K562 (cell line): ENCODE measurements at regions not wholly inside any gene's neighbourhood (a gene's known extent, or its start where the extent isn't known, plus 50 kb on each side); places are given as distances from the start of the nearest gene placed in this dataset.

ENCODE experiments used
- ATAC-seq: fragments of 200-7000 bp; cut with Tn5 transposase; 3 replicates; pipeline ENCODE4 v1.9.1; 2020; ENCODE audit warnings: moderate library complexity
- BruUV-seq: library from RNA; stranded (reverse); fragments of 400-500 nt; replicated peaks from 2 replicates; lab custom pipeline; 2021; lab: Mats Ljungman, UMichigan
- CTCF ChIA-PET: fragments of 300-600 bp; formaldehyde crosslinking; extraction: SDS; loops from one replicate; lab custom pipeline; 2021; ENCODE audit warnings: low intra/inter-chr PET ratio; lab: Yijun Ruan, JAX
- POLR2A ChIA-PET: fragments of 300-600, 350-650 bp; sonication (Branson Sonifier 250); formaldehyde crosslinking; extraction: SDS; loops from one replicate; lab custom pipeline; 2021; ENCODE audit warnings: antibody characterized with exemption, inconsistent platforms; lab: Yijun Ruan, JAX
- DNase-seq, 4 experiments: peaks; one replicate each; pipeline versions ENCODE4 v3.0.0 to v3.0.0-alpha.2; 2011 to 2018; ENCODE audit warnings: low spot score in 3 of 4, mixed read lengths in 3 of 4; ENCODE audit errors: extremely low read depth in 1 of 4
- FAIRE-seq: peaks from 2 replicates; lab custom pipeline; 2011; peaks lifted over from hg19 to GRCh38; lab: Jason Lieb, UNC
- H2AFZ ChIP-seq: 2 replicates; pipeline ENCODE4 v1.6.0; 2011; ENCODE audit warnings: low read depth, low read length, control low read depth, inconsistent platforms
- H3K27ac ChIP-seq: fragments of 200-600 bp; 3 replicates; pipeline ENCODE4 v1.8.0; 2011; ENCODE audit warnings: low read depth, mild to moderate bottlenecking, control low read depth, inconsistent platforms, low read length, moderate library complexity, mixed read lengths; ENCODE audit errors: extremely low read depth
- H3K27me3 ChIP-seq, 2 experiments: fragments of 300-600 bp in 1 of 2; 2 replicates in 1 of 2; 3 replicates in 1 of 2; pipeline versions ENCODE4 v1.6.0 to v1.8.0; 2011; ENCODE audit warnings: inconsistent platforms in 2 of 2, low read length in 2 of 2, mild to moderate bottlenecking in 1 of 2, mixed read lengths in 1 of 2, moderate library complexity in 1 of 2; ENCODE audit not compliant: control insufficient read depth in 2 of 2, insufficient read depth in 2 of 2
- H3K36me3 ChIP-seq: fragments of 300-600 bp; 3 replicates; pipeline ENCODE4 v1.8.0; 2011; ENCODE audit warnings: mild to moderate bottlenecking, low read length, inconsistent platforms; ENCODE audit not compliant: control insufficient read depth, insufficient read depth
- H3K4me1 ChIP-seq, 2 experiments: fragments of 200-600 bp in 1 of 2; replicated peaks in 1 of 2; 2 replicates in 1 of 2; 3 replicates in 1 of 2; pipeline versions ENCODE4 v1.5.1 to v1.8.0; 2011; ENCODE audit warnings: inconsistent platforms in 2 of 2, low read length in 2 of 2, mild to moderate bottlenecking in 1 of 2, mixed read lengths in 1 of 2, moderate library complexity in 1 of 2; ENCODE audit not compliant: control insufficient read depth in 2 of 2, insufficient read depth in 2 of 2
- H3K4me2 ChIP-seq: 2 replicates; pipeline ENCODE4 v1.6.1; 2011; ENCODE audit warnings: low read length, control low read depth, inconsistent platforms, mixed read lengths; ENCODE audit not compliant: insufficient read depth
- H3K4me3 ChIP-seq: fragments of 200-600 bp; sonication (generic), shearing (Covaris generic); 2 replicates; pipeline ENCODE4 v1.5.1; 2016; ENCODE audit warnings: control low read depth, inconsistent platforms
- H3K79me2 ChIP-seq: fragments of 200-600 bp; 3 replicates; pipeline ENCODE4 v1.8.0; 2011; ENCODE audit warnings: low read length, inconsistent platforms; ENCODE audit not compliant: control insufficient read depth, insufficient read depth
- H3K9ac ChIP-seq, 2 experiments: 2 replicates each; pipeline versions ENCODE4 v1.6.0 to v1.6.1; 2011; ENCODE audit warnings: low read depth in 2 of 2, low read length in 2 of 2, control low read depth in 1 of 2, inconsistent platforms in 1 of 2, mild to moderate bottlenecking in 1 of 2, mixed read lengths in 1 of 2; ENCODE audit not compliant: insufficient read depth in 1 of 2
- H3K9me1 ChIP-seq: one replicate; pipeline ENCODE4 v1.6.0; 2011; ENCODE audit warnings: inconsistent platforms, mild to moderate bottlenecking, low read length, moderate library complexity; ENCODE audit not compliant: control insufficient read depth, insufficient read depth
- H3K9me3 ChIP-seq: replicated peaks from 2 replicates; pipeline ENCODE4 v1.5.1; 2011; ENCODE audit warnings: low read depth, low read length, inconsistent platforms; ENCODE audit not compliant: control insufficient read depth, insufficient read depth
- H4K20me1 ChIP-seq: replicated peaks from 2 replicates; pipeline ENCODE4 v1.6.1; 2011; ENCODE audit warnings: low read length, inconsistent platforms, mixed read lengths; ENCODE audit not compliant: control insufficient read depth, insufficient read depth
- C11orf30 ChIP-seq: fragments of 450-650 bp; IDR thresholded peaks from 2 replicates; pipeline ENCODE4 v1.6.1; 2016; ENCODE audit warnings: low read depth, mild to moderate bottlenecking
- CC2D1A ChIP-seq: fragments of 450-650 bp; IDR thresholded peaks from 2 replicates; pipeline ENCODE4 v1.6.1; 2017; ENCODE audit warnings: mild to moderate bottlenecking
- GATA2 ChIP-seq: sonication (generic); formaldehyde crosslinking; IDR thresholded peaks from 2 replicates; pipeline ENCODE4 v1.4.0; 2020; ENCODE audit warnings: mild to moderate bottlenecking, missing genetic modification reagents
- HMG20A ChIP-seq: fragments of 450-650 bp; formaldehyde crosslinking; conservative IDR thresholded peaks from 2 replicates; pipeline ENCODE4 v1.4.0; 2020; ENCODE audit warnings: mild to moderate bottlenecking, mixed read lengths
- HNRNPLL ChIP-seq: fragments of 200-400 bp; formaldehyde crosslinking; IDR thresholded peaks from 2 replicates; pipeline ENCODE4 v1.6.1; 2017; ENCODE audit warnings: low read length, low read depth, mild to moderate bottlenecking; ENCODE audit not compliant: poor library complexity, severe bottlenecking
- MAFF ChIP-seq: IDR thresholded peaks from 2 replicates; pipeline ENCODE4 v1.6.1; 2012; ENCODE audit warnings: low read length, improper control_type of control experiment
- MAFG ChIP-seq: fragments of 450-650 bp; conservative IDR thresholded peaks from 2 replicates; pipeline ENCODE4 v1.6.1; 2016; ENCODE audit warnings: missing genetic modification characterization, missing compliant biosample characterization
- MAFK ChIP-seq: IDR thresholded peaks from 2 replicates; pipeline ENCODE4 v1.6.1; 2011; ENCODE audit warnings: low read length, improper control_type of control experiment
- MEIS2 ChIP-seq: fragments of 450-650 bp; IDR thresholded peaks from 2 replicates; pipeline ENCODE4 v1.6.1; 2014; ENCODE audit warnings: mild to moderate bottlenecking; ENCODE audit not compliant: partially characterized antibody
- NFIX ChIP-seq: fragments of 250-450 bp; sonication (Bioruptor Pico); IDR thresholded peaks from 2 replicates; pipeline ENCODE4 v1.4.0; 2020; ENCODE audit warnings: low read depth, mild to moderate bottlenecking, moderate library complexity
- PHB2 ChIP-seq: fragments of 450-650 bp; IDR thresholded peaks from 2 replicates; pipeline ENCODE4 v1.6.1; 2017; ENCODE audit warnings: low read depth
- RFX7 ChIP-seq: fragments of 250-450 bp; sonication (Bioruptor Pico); IDR thresholded peaks from 2 replicates; pipeline ENCODE4 v1.5.1; 2021; ENCODE audit warnings: mild to moderate bottlenecking
- TAL1 ChIP-seq: fragments of 450-650 bp; IDR thresholded peaks from 2 replicates; pipeline ENCODE4 v1.6.1; 2016; ENCODE audit warnings: mild to moderate bottlenecking
- TEAD2 ChIP-seq: fragments of 450-650 bp; IDR thresholded peaks from 2 replicates; pipeline ENCODE4 v1.6.1; 2016; ENCODE audit warnings: missing genetic modification characterization, control low read depth, missing compliant biosample characterization
- TRIM28 ChIP-seq: fragments of 450-650 bp; IDR thresholded peaks from 2 replicates; pipeline ENCODE4 v1.6.1; 2017
- ZNF143 ChIP-seq: sonication (generic); formaldehyde crosslinking; IDR thresholded peaks from 2 replicates; pipeline ENCODE4 v1.9.0; 2022; ENCODE audit warnings: mild to moderate bottlenecking, missing genetic modification reagents
- ZNF23 ChIP-seq: fragments of 250-450 bp; sonication (Bioruptor Pico); IDR thresholded peaks from 2 replicates; pipeline ENCODE4 v1.4.0; 2020; ENCODE audit warnings: mild to moderate bottlenecking
- ZNF316 ChIP-seq: fragments of 450-650 bp; IDR thresholded peaks from 2 replicates; pipeline ENCODE4 v1.6.1; 2016
- ZNF707 ChIP-seq: fragments of 250-450 bp; sonication (Bioruptor Pico); conservative IDR thresholded peaks from 2 replicates; pipeline ENCODE4 v1.8.0; 2022; ENCODE audit warnings: inconsistent platforms, mild to moderate bottlenecking, moderate library complexity
- WGBS: fragments of 100-300 bp; shearing (Covaris generic); methylation state at CpG from one replicate; pipeline ENCODE4 v1.1.6; 2016; ENCODE audit warnings: low coverage, mixed read lengths; ENCODE audit not compliant: insufficient coverage; ENCODE audit errors: missing lambda C conversion rate; 5-methylcytosine and 5-hydroxymethylcytosine counted together
- in situ Hi-C: fragments of 300-500 bp; cut with MboI; formaldehyde crosslinking; loops from 4 replicates; pipeline ENCODE4 v1.15.0; 2018; ENCODE audit warnings: inconsistent platforms, mixed read lengths
- intact Hi-C: fragments of 100-400 bp; cut with micrococcal nuclease; formaldehyde crosslinking; loops from 2 replicates; pipeline ENCODE4 v1.14.2; 2022

- Histone ChIP-seq H3K4me2 (no peak overlapping the region), H3K9ac (no peak overlapping the region), H3K79me2 (no peaks in the 10 kb centered on the region), H2AFZ (no peak overlapping the region), H4K20me1 (no peaks in the 10 kb centered on the region), H3K4me3 (no peak overlapping the region), H3K9me1 (no peaks in the 10 kb centered on the region), H3K36me3 (no peaks in the 10 kb centered on the region), H3K9me3 (no peaks in the 10 kb centered on the region), H3K4me1 (no peaks in the 10 kb centered on the region), H3K27ac (no peak overlapping the region), H3K27me3 (no peaks in the 10 kb centered on the region)
- no TSS peak for BruUV-seq
- in situ Hi-C loops: no loop called here
- 0% methylated on average over 3 of the region's 3 CpGs for WGBS
- CTCF ChIA-PET: no interaction called here
- FAIRE-seq (no peak), ATAC-seq (no peak), DNase-seq (no peak)
- TF ChIP-seq HNRNPLL: no peak
- TF ChIP-seq HMG20A (CRISPR knock-in tag): no peak
- TF ChIP-seq ZNF707: no peak
- peak; percentile 73; the same call in 1 of the 2 replicates for TF ChIP-seq MAFG (tag)
- TF ChIP-seq ZNF316: peak; percentile 85
- TF ChIP-seq MAFF: peak; percentile 83
- TF ChIP-seq GATA2: no peak
- TF ChIP-seq C11orf30: peak; percentile 64; the same call in 1 of the 2 replicates
- TF ChIP-seq MAFK: peak; percentile 87
- POLR2A ChIA-PET: no interaction called here
- intact Hi-C loops: no loop called here
These were observed 461.8 kb downstream of the PDHA2 start for GRCh38 chr4:96301715-96302114.

GRCh38 chr4:96305030-96305429, 465.1 kb downstream of the PDHA2 start:
- BruUV-seq: no TSS peak
- in situ Hi-C loops (no loop called here), intact Hi-C loops (no loop called here)
- H2AFZ ChIP-seq: no peak overlapping the region
- no peak overlapping the region for H3K4me3 ChIP-seq
- H3K9me3 ChIP-seq: no peaks in the 10 kb centered on the region
- H3K36me3 ChIP-seq: no peaks in the 10 kb centered on the region
- no peak overlapping the region for H3K9ac ChIP-seq
- H3K27me3 ChIP-seq: no peaks in the 10 kb centered on the region
- FAIRE-seq (no peak), DNase-seq (no peak), ATAC-seq (no peak)
- H3K4me2 ChIP-seq: no peak overlapping the region
- 0% methylated on average over 1 of the region's 1 CpG for WGBS
- POLR2A ChIA-PET: no interaction called here
- no peaks in the 10 kb centered on the region for H3K4me1 ChIP-seq
- CTCF ChIA-PET: no interaction called here
- no peak overlapping the region for H3K27ac ChIP-seq
- no peaks in the 10 kb centered on the region for H3K9me1 ChIP-seq
- H3K79me2 ChIP-seq: no peaks in the 10 kb centered on the region
- no peaks in the 10 kb centered on the region for H4K20me1 ChIP-seq
- TF ChIP-seq ZNF23 (CRISPR knock-in tag) (no peak), NFIX (no peak), TEAD2 (tag) (no peak), CC2D1A (no peak), PHB2 (no peak), MEIS2 (no peak), ZNF143 (CRISPR knock-in tag) (no peak), TAL1 (no peak), TRIM28 (no peak), RFX7 (no peak)
